Calu3 (cell line): ENCODE measurements at regions not wholly inside any gene's neighbourhood (a gene's known extent, or its start where the extent isn't known, plus 50 kb on each side); places are given as distances from the start of the nearest gene placed in this dataset.
"Not testable (repeated sequence)": the region's sequence is repeated elsewhere in the genome, so short reads cannot be mapped to it uniquely, and the experiment has no call there.

ENCODE experiments used
- BruUV-seq: library from RNA; stranded (reverse); fragments of 400-500 nt; replicated peaks from 2 replicates; lab custom pipeline; 2021; lab: Mats Ljungman, UMichigan
- CTCF ChIA-PET: fragments of 300-600 bp; sonication (Branson Sonifier 250); formaldehyde crosslinking; loops from one replicate; lab custom pipeline; 2022; ENCODE audit warnings: antibody characterized with exemption; lab: Charles Lee
- DNase-seq: peaks from one replicate; pipeline ENCODE4 v3.0.0; 2022
- H3K27ac Mint-ChIP-seq: one replicate; pipeline ENCODE4 v1.8.0; 2022; ENCODE audit warnings: mixed read lengths; ENCODE audit not compliant: unreplicated experiment
- H3K27me3 Mint-ChIP-seq: one replicate; pipeline ENCODE4 v1.8.0; 2022; ENCODE audit warnings: mixed read lengths; ENCODE audit not compliant: unreplicated experiment
- H3K36me3 Mint-ChIP-seq: one replicate; pipeline ENCODE4 v1.8.0; 2022; ENCODE audit warnings: mild to moderate bottlenecking, moderate library complexity, mixed read lengths; ENCODE audit not compliant: insufficient read depth, unreplicated experiment
- H3K4me1 Mint-ChIP-seq: one replicate; pipeline ENCODE4 v1.8.0; 2022; ENCODE audit warnings: mild to moderate bottlenecking, low read depth, mixed read lengths; ENCODE audit not compliant: unreplicated experiment
- H3K4me3 Mint-ChIP-seq: one replicate; pipeline ENCODE4 v1.8.0; 2022; ENCODE audit warnings: mild to moderate bottlenecking, low read depth, moderate library complexity, mixed read lengths; ENCODE audit not compliant: unreplicated experiment
- H3K9me3 Mint-ChIP-seq: one replicate; pipeline ENCODE4 v1.8.0; 2022; ENCODE audit warnings: low read depth, mixed read lengths; ENCODE audit not compliant: unreplicated experiment
- intact Hi-C: fragments of 100-400 bp; cut with micrococcal nuclease; formaldehyde crosslinking; loops from one replicate; pipeline ENCODE4 v1.10.0; 2022; ENCODE audit not compliant: unreplicated experiment
- TF ChIP-seq, protein P1 (sequence below): fragments of 200-600 bp; IDR thresholded peaks from one replicate; pipeline ENCODE4 v1.8.0; 2022; ENCODE audit warnings: antibody characterized with exemption; ENCODE audit not compliant: unreplicated experiment

GRCh38 chr2:228433721-228434120 lies 252.2 kb upstream of the SPHKAP start:
- H3K4me1 Mint-ChIP-seq, result no peaks in the 10 kb centered on the region
- TF ChIP-seq, protein P1, sequence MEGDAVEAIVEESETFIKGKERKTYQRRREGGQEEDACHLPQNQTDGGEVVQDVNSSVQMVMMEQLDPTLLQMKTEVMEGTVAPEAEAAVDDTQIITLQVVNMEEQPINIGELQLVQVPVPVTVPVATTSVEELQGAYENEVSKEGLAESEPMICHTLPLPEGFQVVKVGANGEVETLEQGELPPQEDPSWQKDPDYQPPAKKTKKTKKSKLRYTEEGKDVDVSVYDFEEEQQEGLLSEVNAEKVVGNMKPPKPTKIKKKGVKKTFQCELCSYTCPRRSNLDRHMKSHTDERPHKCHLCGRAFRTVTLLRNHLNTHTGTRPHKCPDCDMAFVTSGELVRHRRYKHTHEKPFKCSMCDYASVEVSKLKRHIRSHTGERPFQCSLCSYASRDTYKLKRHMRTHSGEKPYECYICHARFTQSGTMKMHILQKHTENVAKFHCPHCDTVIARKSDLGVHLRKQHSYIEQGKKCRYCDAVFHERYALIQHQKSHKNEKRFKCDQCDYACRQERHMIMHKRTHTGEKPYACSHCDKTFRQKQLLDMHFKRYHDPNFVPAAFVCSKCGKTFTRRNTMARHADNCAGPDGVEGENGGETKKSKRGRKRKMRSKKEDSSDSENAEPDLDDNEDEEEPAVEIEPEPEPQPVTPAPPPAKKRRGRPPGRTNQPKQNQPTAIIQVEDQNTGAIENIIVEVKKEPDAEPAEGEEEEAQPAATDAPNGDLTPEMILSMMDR, result no peak
- H3K4me3 Mint-ChIP-seq, result no peak overlapping the region
- intact Hi-C loops, result no loop called here
- no peaks in the 10 kb centered on the region for H3K36me3 Mint-ChIP-seq
- CTCF ChIA-PET, result no interaction called here
- H3K27ac Mint-ChIP-seq, result no peak overlapping the region
- peaks cover 10% of the 10 kb centered on the region for H3K9me3 Mint-ChIP-seq
- BruUV-seq, result no TSS peak
- DNase-seq, result no peak
- H3K27me3 Mint-ChIP-seq, result no peaks in the 10 kb centered on the region

DNA sequence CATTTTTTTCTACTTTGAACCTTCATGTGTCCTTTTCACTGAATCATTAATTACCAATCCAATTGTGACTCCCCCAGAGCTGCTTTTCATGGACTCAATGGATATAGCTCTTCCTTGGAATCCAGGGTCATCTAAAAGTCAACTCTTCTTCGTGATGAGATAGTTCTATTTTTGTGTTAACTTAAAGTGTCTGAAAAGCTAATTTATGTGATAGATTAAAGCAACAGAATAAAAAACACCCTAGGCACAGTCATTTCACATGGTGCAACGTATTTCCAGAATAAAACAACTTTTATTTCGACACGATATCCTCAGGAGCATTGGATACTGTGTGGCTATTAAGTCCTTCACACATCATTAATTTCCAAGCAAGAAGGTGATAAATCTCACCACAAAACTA lies 250.6 kb upstream of the SPHKAP start:
- intact Hi-C loops, result no loop called here
- H3K9me3 Mint-ChIP-seq, result peaks cover 11% of the 10 kb centered on the region
- TF ChIP-seq, protein P1, result no peak
- no TSS peak for BruUV-seq
- no peak overlapping the region for H3K4me3 Mint-ChIP-seq
- no peak for DNase-seq
- H3K36me3 Mint-ChIP-seq, result no peaks in the 10 kb centered on the region
- H3K27me3 Mint-ChIP-seq, result no peaks in the 10 kb centered on the region
- H3K27ac Mint-ChIP-seq, result no peak overlapping the region
- CTCF ChIA-PET, result no interaction called here
- H3K4me1 Mint-ChIP-seq, result no peaks in the 10 kb centered on the region

DNA sequence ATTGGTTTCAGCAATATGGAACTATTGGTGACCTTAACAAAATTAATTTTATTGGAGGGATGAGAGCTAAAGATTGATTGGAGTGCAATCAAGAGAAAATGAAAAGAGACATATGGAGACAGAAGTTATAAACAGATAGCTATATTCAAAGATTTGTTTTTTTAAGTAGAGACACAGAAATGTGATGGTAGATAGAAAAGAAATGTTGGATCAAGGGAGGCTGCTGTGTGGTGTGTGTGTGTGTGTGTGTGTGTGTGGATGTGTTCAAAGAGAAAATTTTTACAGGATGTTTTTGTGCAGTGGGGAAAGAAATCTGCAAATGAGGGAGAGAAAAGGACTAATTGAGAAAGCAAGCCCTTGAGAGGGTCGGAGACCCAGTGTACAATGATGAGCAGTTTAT lies 249.5 kb upstream of the SPHKAP start:
- H3K4me1 Mint-ChIP-seq, result no peaks in the 10 kb centered on the region
- CTCF ChIA-PET, result no interaction called here
- H3K27ac Mint-ChIP-seq, result no peak overlapping the region
- intact Hi-C loops, result no loop called here
- no peaks in the 10 kb centered on the region for H3K36me3 Mint-ChIP-seq
- H3K9me3 Mint-ChIP-seq, result peaks cover 11% of the 10 kb centered on the region
- DNase-seq, result no peak
- H3K4me3 Mint-ChIP-seq, result no peak overlapping the region
- no TSS peak for BruUV-seq
- no peaks in the 10 kb centered on the region for H3K27me3 Mint-ChIP-seq
- TF ChIP-seq, protein P1, result no peak

GRCh38 chr2:228426502-228427216 lies 245.2 kb upstream of the SPHKAP start:
- intact Hi-C loops, result no loop called here
- H3K4me3 Mint-ChIP-seq, result no peak overlapping the region
- DNase-seq, result no peak
- CTCF ChIA-PET, result no interaction called here
- peaks cover 11% of the 10 kb centered on the region for H3K9me3 Mint-ChIP-seq
- H3K27ac Mint-ChIP-seq, result no peak overlapping the region
- no peaks in the 10 kb centered on the region for H3K4me1 Mint-ChIP-seq
- no peaks in the 10 kb centered on the region for H3K36me3 Mint-ChIP-seq
- BruUV-seq, result no TSS peak
- H3K27me3 Mint-ChIP-seq, result no peaks in the 10 kb centered on the region
- TF ChIP-seq, protein P1, result no peak

DNA sequence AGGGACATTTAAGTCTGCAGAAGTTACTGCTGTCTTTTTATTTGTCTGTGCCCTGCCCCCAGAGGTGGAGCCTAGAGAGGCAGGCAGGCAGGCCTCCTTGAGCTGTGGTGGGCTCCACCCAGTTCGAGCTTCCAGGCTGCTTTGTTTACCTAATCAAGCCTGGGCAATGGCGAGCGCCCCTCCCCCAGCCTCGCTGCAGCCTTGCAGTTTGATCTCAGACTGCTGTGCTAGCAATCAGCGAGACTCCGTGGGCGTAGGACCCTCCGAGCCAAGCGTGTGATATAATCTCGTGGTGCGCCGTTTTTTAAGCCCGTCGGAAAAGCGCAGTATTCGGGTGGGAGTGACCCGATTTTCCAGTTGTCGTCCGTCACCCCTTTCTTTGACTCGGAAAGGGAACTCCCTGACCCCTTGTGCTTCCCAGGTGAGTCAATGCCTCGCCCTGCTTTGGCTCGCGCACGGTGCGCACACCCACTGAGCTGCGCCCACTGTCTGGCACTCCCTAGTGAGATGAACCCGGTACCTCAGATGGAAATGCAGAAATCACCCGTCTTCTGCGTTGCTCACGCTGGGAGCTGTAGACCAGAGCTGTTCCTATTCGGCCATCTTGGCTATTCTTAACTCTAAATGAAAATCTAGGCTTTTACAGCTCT lies 244.0 kb upstream of the SPHKAP start:
- H3K4me3 Mint-ChIP-seq, result not testable (repeated sequence)

More for the DNA sequence above, 244.0 kb upstream of the SPHKAP start:
- BruUV-seq, CTCF ChIA-PET, intact Hi-C loops, H3K27ac Mint-ChIP-seq, H3K4me1 Mint-ChIP-seq, DNase-seq, H3K27me3 Mint-ChIP-seq, H3K9me3 Mint-ChIP-seq, H3K36me3 Mint-ChIP-seq: not testable (repeated sequence)
